IMR-90 (cell line): ENCODE measurements at regions not wholly inside any gene's neighbourhood (a gene's known extent, or its start where the extent isn't known, plus 50 kb on each side); places are given as distances from the start of the nearest gene placed in this dataset.

Experiments used
- ATAC-seq: fragments of 200-7000 bp; cut with Tn5 transposase; 2 replicates; pipeline ENCODE4 v1.9.1; 2020; ENCODE audit warnings: low read depth, mild to moderate bottlenecking, moderate library complexity
- BruUV-seq: library from RNA; stranded (reverse); fragments of 400-500 nt; replicated peaks from 2 replicates; lab custom pipeline; 2021; lab: Mats Ljungman, UMichigan
- CTCF ChIA-PET: fragments of 300-600 bp; formaldehyde crosslinking; extraction: SDS; loops from one replicate; lab custom pipeline; 2021; ENCODE audit warnings: antibody characterized with exemption; lab: Yijun Ruan, JAX
- POLR2A ChIA-PET: fragments of 300-600 bp; sonication (Branson Sonifier 250); formaldehyde crosslinking; loops from one replicate; lab custom pipeline; 2022; ENCODE audit warnings: antibody characterized with exemption; ENCODE audit not compliant: unreplicated experiment; lab: Charles Lee
- DNase-seq: peaks from one replicate; pipeline ENCODE4 v3.0.0; 2013
- H2AFZ ChIP-seq: replicated peaks from 2 replicates; pipeline ENCODE3; 2013; ENCODE audit warnings: low read length, mild to moderate bottlenecking; ENCODE audit not compliant: poor library complexity
- H2AK5ac ChIP-seq: 2 replicates; pipeline ENCODE4 v1.6.1; 2013; ENCODE audit warnings: low read depth, low read length, inconsistent platforms
- H2AK9ac ChIP-seq: replicated peaks from 2 replicates; pipeline ENCODE3; 2013; ENCODE audit warnings: mild to moderate bottlenecking, low read depth, low read length, moderate library complexity; ENCODE audit not compliant: poor library complexity
- H2BK120ac ChIP-seq: 2 replicates; pipeline ENCODE4 v1.6.1; 2013; ENCODE audit warnings: low read depth, low read length, inconsistent platforms
- H2BK15ac ChIP-seq: 3 replicates; pipeline ENCODE4 v1.6.1; 2013; ENCODE audit warnings: low read depth, low read length, inconsistent platforms
- H2BK20ac ChIP-seq: 2 replicates; pipeline ENCODE4 v1.6.1; 2013; ENCODE audit warnings: low read depth, mild to moderate bottlenecking, inconsistent platforms, low read length, moderate library complexity
- H2BK5ac ChIP-seq: 2 replicates; pipeline ENCODE4 v1.6.1; 2013; ENCODE audit warnings: mild to moderate bottlenecking, low read depth, low read length, inconsistent platforms; ENCODE audit not compliant: poor library complexity, severe bottlenecking
- H3K14ac ChIP-seq: replicated peaks from 2 replicates; pipeline ENCODE4 v1.6.1; 2013; ENCODE audit warnings: low read depth, low read length, inconsistent platforms
- H3K18ac ChIP-seq: 2 replicates; pipeline ENCODE4 v1.6.1; 2013; ENCODE audit warnings: low read depth, low read length, control low read depth
- H3K23ac ChIP-seq: 2 replicates; pipeline ENCODE4 v1.6.1; 2013; ENCODE audit warnings: low read depth, low read length, inconsistent platforms
- H3K27ac ChIP-seq: 2 replicates; pipeline ENCODE4 v1.5.1; 2013; ENCODE audit warnings: mild to moderate bottlenecking, control low read depth, low read length; ENCODE audit not compliant: insufficient read depth
- H3K27me3 ChIP-seq: 2 replicates; pipeline ENCODE4 v1.6.1; 2013; ENCODE audit warnings: low read length; ENCODE audit not compliant: control insufficient read depth, insufficient read depth
- H3K36me3 ChIP-seq: 2 replicates; pipeline ENCODE4 v1.6.1; 2013; ENCODE audit warnings: low read length, mixed read lengths; ENCODE audit not compliant: control insufficient read depth, insufficient read depth
- H3K4ac ChIP-seq: 2 replicates; pipeline ENCODE4 v1.6.1; 2013; ENCODE audit warnings: low read depth, low read length, inconsistent platforms
- H3K4me1 ChIP-seq: 2 replicates; pipeline ENCODE4 v1.6.1; 2013; ENCODE audit warnings: low read length, mixed read lengths; ENCODE audit not compliant: control insufficient read depth, insufficient read depth
- H3K4me2 ChIP-seq: 2 replicates; pipeline ENCODE4 v1.6.1; 2013; ENCODE audit warnings: low read depth, mild to moderate bottlenecking, control low read depth, low read length, moderate library complexity
- H3K4me3 ChIP-seq: 2 replicates; pipeline ENCODE4 v1.5.1; 2013; ENCODE audit warnings: low read depth, mild to moderate bottlenecking, control low read depth, low read length, moderate library complexity; ENCODE audit not compliant: insufficient read depth
- H3K56ac ChIP-seq: 2 replicates; pipeline ENCODE4 v1.6.1; 2013; ENCODE audit warnings: low read length, inconsistent platforms; ENCODE audit not compliant: insufficient read depth; ENCODE audit errors: extremely low read depth
- H3K79me1 ChIP-seq, 2 experiments: 2 replicates each; pipeline ENCODE4 v1.6.1; 2013; ENCODE audit warnings: low read length in 2 of 2, inconsistent platforms in 1 of 2, low read depth in 1 of 2
- H3K9ac ChIP-seq: 2 replicates; pipeline ENCODE4 v1.6.1; 2013; ENCODE audit warnings: low read depth, low read length, control low read depth
- H3K9me1 ChIP-seq: 2 replicates; pipeline ENCODE4 v1.6.1; 2013; ENCODE audit warnings: low read length, inconsistent platforms; ENCODE audit not compliant: insufficient read depth
- H3K9me3 ChIP-seq: 2 replicates; pipeline ENCODE4 v1.6.1; 2013; ENCODE audit warnings: low read length; ENCODE audit not compliant: control insufficient read depth, insufficient read depth
- H4K20me1 ChIP-seq: 2 replicates; pipeline ENCODE4 v1.6.1; 2013; ENCODE audit warnings: low read length, inconsistent platforms; ENCODE audit not compliant: insufficient read depth
- H4K5ac ChIP-seq: 2 replicates; pipeline ENCODE4 v1.6.1; 2013; ENCODE audit warnings: mild to moderate bottlenecking, low read depth, low read length, control low read depth
- H4K8ac ChIP-seq, 2 experiments: 2 replicates each; pipeline ENCODE4 v1.6.1; 2013; ENCODE audit warnings: low read depth in 2 of 2, low read length in 2 of 2, control low read depth in 1 of 2, inconsistent platforms in 1 of 2
- H4K91ac ChIP-seq: 2 replicates; pipeline ENCODE4 v1.6.1; 2013; ENCODE audit warnings: low read depth, low read length, inconsistent platforms; ENCODE audit not compliant: insufficient read depth
- CHD1 ChIP-seq: IDR thresholded peaks from 2 replicates; pipeline ENCODE4 v1.6.1; 2012; ENCODE audit warnings: low read depth, low read length, improper control_type of control experiment
- ELK1 ChIP-seq: fragments of 150-350 bp; IDR thresholded peaks from 2 replicates; pipeline ENCODE4 v1.6.1; 2016; ENCODE audit warnings: low read depth, mild to moderate bottlenecking, low read length, moderate library complexity, borderline replicate concordance
- MAZ ChIP-seq: IDR thresholded peaks from 2 replicates; pipeline ENCODE4 v1.6.1; 2012; ENCODE audit warnings: low read depth, mild to moderate bottlenecking, low read length, improper control_type of control experiment, moderate library complexity, borderline replicate concordance
- RAD21 ChIP-seq: IDR thresholded peaks from 2 replicates; pipeline ENCODE4 v1.6.1; 2012; ENCODE audit warnings: low read length, improper control_type of control experiment
- WGBS, 2 experiments: methylation state at CpG; one replicate each; pipeline versions ENCODE4 v1.1.5 to v1.1.7; 2013; ENCODE audit warnings: missing lambda C conversion rate in 2 of 2; ENCODE audit not compliant: insufficient read length in 1 of 2; ENCODE audit errors: extremely low coverage in 2 of 2; 5-methylcytosine and 5-hydroxymethylcytosine counted together
- dilution Hi-C: fragments of 300-500 bp; cut with HindIII; formaldehyde crosslinking; loops from one replicate; pipeline ENCODE4 v1.14.3; 2018; ENCODE audit warnings: low sequenced_read_pairs; ENCODE audit not compliant: unreplicated experiment
- in situ Hi-C: fragments of 300-500 bp; cut with MboI; formaldehyde crosslinking; loops from 3 replicates; pipeline ENCODE4 v1.14.3; 2019; ENCODE audit warnings: low sequenced_read_pairs, inconsistent platforms, mixed read lengths
- intact Hi-C: fragments of 100-400 bp; cut with micrococcal nuclease; formaldehyde crosslinking; loops from 2 replicates; pipeline ENCODE4 v1.10.0; 2022
- TF ChIP-seq, protein P1 (sequence below): conservative IDR thresholded peaks from 2 replicates; pipeline ENCODE4 v1.5.1; 2012; ENCODE audit warnings: mild to moderate bottlenecking, low read depth, low read length, improper control_type of control experiment

DNA sequence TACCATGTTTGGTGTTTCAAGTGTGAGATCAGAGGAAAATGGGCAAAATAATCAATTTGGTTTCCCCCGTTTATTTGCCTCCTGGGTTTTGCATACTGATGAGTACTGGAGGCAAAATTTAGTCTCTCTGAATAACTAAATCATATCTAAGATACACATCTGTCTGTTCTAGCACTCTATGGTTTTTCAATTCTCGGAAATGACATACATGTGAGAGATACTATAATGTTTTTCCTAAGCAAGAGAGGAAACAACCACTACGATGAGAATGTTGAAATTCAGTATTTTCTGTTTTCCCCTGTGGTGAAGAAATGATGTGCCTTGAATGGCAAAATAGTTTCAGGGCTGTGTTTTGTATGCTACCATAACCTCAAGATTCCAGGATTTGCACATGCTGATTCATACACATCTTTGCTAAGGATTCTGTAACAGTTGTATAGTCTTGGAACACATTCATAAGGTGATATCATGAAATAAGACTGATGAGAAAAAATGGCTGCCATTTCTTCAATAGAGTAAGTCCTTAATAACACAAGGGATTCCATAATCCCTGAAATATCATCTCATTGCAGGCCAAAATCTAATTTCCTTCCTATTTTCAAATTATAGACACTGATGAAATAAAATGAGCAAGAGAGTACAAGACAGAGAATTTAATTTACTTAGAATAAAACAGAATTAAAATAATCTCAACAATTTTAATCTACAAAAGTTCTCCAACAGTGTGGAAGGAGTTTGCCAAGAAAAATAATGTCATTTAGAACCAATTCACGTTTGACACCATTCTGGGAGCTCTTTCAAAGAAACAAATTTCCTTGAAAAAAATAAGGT, 316.6 kb downstream of the FIGN start:
- Histone ChIP-seq H3K18ac (no peak overlapping the region), H3K27ac (no peak overlapping the region), H3K9me1 (no peaks in the 10 kb centered on the region), H2BK20ac (no peak overlapping the region), H4K8ac (no peak overlapping the region), H2AK9ac (no peak overlapping the region), H3K9ac (no peak overlapping the region), H3K27me3 (no peaks in the 10 kb centered on the region), H3K23ac (no peak overlapping the region), H4K5ac (no peak overlapping the region), H2BK15ac (no peak overlapping the region), H4K20me1 (no peaks in the 10 kb centered on the region), H2BK5ac (no peak overlapping the region), H3K4me1 (no peaks in the 10 kb centered on the region), H3K4me2 (no peak overlapping the region), H3K4ac (no peak overlapping the region), H2AK5ac (no peak overlapping the region), H3K14ac (no peak overlapping the region), H3K36me3 (no peaks in the 10 kb centered on the region), H2BK120ac (no peak overlapping the region), H3K4me3 (no peak overlapping the region), H4K91ac (no peak overlapping the region), H3K56ac (no peak overlapping the region), H3K79me1 (no peaks in the 10 kb centered on the region), H3K9me3 (no peaks in the 10 kb centered on the region), H2AFZ (no peak overlapping the region)
- in situ Hi-C loops: no loop called here
- no peak for DNase-seq
- TF ChIP-seq CHD1 (no peak), ELK1 (no peak), RAD21 (no peak), MAZ (no peak)
- TF ChIP-seq, protein P1, sequence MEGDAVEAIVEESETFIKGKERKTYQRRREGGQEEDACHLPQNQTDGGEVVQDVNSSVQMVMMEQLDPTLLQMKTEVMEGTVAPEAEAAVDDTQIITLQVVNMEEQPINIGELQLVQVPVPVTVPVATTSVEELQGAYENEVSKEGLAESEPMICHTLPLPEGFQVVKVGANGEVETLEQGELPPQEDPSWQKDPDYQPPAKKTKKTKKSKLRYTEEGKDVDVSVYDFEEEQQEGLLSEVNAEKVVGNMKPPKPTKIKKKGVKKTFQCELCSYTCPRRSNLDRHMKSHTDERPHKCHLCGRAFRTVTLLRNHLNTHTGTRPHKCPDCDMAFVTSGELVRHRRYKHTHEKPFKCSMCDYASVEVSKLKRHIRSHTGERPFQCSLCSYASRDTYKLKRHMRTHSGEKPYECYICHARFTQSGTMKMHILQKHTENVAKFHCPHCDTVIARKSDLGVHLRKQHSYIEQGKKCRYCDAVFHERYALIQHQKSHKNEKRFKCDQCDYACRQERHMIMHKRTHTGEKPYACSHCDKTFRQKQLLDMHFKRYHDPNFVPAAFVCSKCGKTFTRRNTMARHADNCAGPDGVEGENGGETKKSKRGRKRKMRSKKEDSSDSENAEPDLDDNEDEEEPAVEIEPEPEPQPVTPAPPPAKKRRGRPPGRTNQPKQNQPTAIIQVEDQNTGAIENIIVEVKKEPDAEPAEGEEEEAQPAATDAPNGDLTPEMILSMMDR: no peak
- intact Hi-C loops: no loop called here
- WGBS, 2 experiments: no CpG with 5 or more reads among the region's 4 CpGs
- CTCF ChIA-PET: no interaction called here
- dilution Hi-C loops: no loop called here
- POLR2A ChIA-PET: no interaction called here
- no TSS peak for BruUV-seq
- no peak for ATAC-seq
